ENCODE measurements at regions not wholly inside any gene's neighbourhood (a gene's known extent, or its start where the extent isn't known, plus 50 kb on each side); places are given as distances from the start of the nearest gene placed in this dataset.

GRCh38 chr2:12816379-12817306 is 99.9 kb downstream of the TRIB2 start:
- no peak for TF ChIP-seq CTCF (IDR thresholded peaks at IDR 0.05)
- peak overlapping the region in 1 of 2 donors; percentile 86 for H3K27ac ChIP-seq

GRCh38 chr2:12817870-12818269 is 101.1 kb downstream of the TRIB2 start:
- Histone ChIP-seq H3K4me1 (peaks cover 0 to 52% of the 10 kb centered on the region in 2 donors), H3K27ac (peak overlapping the region; percentile 82 to 86), H3K9me3 (no peaks in the 10 kb centered on the region), H3K27me3 (no peaks in the 10 kb centered on the region), H3K4me3 (no peak overlapping the region), H3K36me3 (no peaks in the 10 kb centered on the region)
- no peak for DNase-seq (ENCODE audit: low spot score)
- no peak for TF ChIP-seq CTCF (IDR thresholded peaks at IDR 0.05)

More at GRCh38 chr2:12816379-12817306, 99.9 kb downstream of the TRIB2 start:
- Histone ChIP-seq H3K36me3 (no peaks in the 10 kb centered on the region), H3K4me3 (no peak overlapping the region), H3K27me3 (no peaks in the 10 kb centered on the region), H3K9me3 (no peaks in the 10 kb centered on the region), H3K4me1 (peaks cover 0 to 51% of the 10 kb centered on the region in 2 donors)
- DNase-seq (ENCODE audit: low spot score), result no peak

- H3K27me3 ChIP-seq, result no peaks in the 10 kb centered on the region
- no peaks in the 10 kb centered on the region for H3K9me3 ChIP-seq
- no peak for DNase-seq (ENCODE audit: low spot score)
- no peak for TF ChIP-seq CTCF (IDR thresholded peaks at IDR 0.05)
- H3K4me1 ChIP-seq, result peaks cover 0 to 59% of the 10 kb centered on the region in 2 donors
- H3K36me3 ChIP-seq, result no peaks in the 10 kb centered on the region
- H3K27ac ChIP-seq, result peak overlapping the region; percentile 82 to 86
- no peak overlapping the region for H3K4me3 ChIP-seq
Observed at GRCh38 chr2:12818416-12819102, 101.8 kb downstream of the TRIB2 start.

GRCh38 chr2:12819103-12819475 is 102.4 kb downstream of the TRIB2 start:
- H3K4me3 ChIP-seq, result no peak overlapping the region
- no peaks in the 10 kb centered on the region for H3K36me3 ChIP-seq
- no peaks in the 10 kb centered on the region for H3K9me3 ChIP-seq
- peak; percentile 96 for DNase-seq (ENCODE audit: low spot score)
- H3K4me1 ChIP-seq, result peaks cover 0 to 64% of the 10 kb centered on the region in 2 donors
- peak overlapping the region; percentile 82 to 86 for H3K27ac ChIP-seq
- no peak for TF ChIP-seq CTCF (IDR thresholded peaks at IDR 0.05)
- H3K27me3 ChIP-seq, result no peaks in the 10 kb centered on the region

DNA sequence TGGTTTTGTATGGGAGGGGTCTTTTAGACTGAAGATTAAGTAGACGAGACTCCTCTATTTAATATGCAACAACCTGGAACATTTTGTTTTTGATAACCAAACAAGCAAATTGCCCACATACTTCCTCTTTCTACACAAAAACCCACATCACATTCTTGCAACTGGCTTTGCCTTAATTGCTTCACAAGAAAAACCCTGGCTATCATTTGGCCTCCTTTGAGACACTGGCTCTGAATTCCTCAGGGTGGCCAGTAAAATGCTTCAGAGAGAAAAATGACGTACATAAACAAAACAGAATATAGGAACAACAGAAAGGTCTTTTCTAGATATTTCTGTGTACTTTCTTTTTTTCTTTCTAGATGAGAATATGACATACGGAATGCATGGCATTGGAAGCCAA is 103.0 kb downstream of the TRIB2 start:
- Histone ChIP-seq H3K27me3 (no peaks in the 10 kb centered on the region), H3K4me3 (no peak overlapping the region), H3K36me3 (no peaks in the 10 kb centered on the region), H3K4me1 (peaks cover 0 to 70% of the 10 kb centered on the region in 2 donors), H3K9me3 (no peaks in the 10 kb centered on the region), H3K27ac (peak overlapping the region; percentile 82 to 86)
- TF ChIP-seq CTCF (IDR thresholded peaks at IDR 0.05), result no peak
- DNase-seq (ENCODE audit: low spot score), result no peak
